SK-N-SH treated with all-trans-retinoic acid at 6 μM for 48 hours (cell line): ENCODE measurements at regions not wholly inside any gene's neighbourhood (a gene's known extent, or its start where the extent isn't known, plus 50 kb on each side); places are given as distances from the start of the nearest gene placed in this dataset.

Experiments
- CREB5 ChIP-seq: fragments of 250-450 bp; sonication (Bioruptor Pico); IDR thresholded peaks from 2 replicates; pipeline ENCODE4 v1.5.1; 2020; ENCODE audit warnings: low read depth, mild to moderate bottlenecking, moderate library complexity
- ISL1 ChIP-seq: fragments of 250-450 bp; sonication (Bioruptor Pico); IDR thresholded peaks from 2 replicates; pipeline ENCODE4 v2.1.2; 2022; ENCODE audit warnings: mild to moderate bottlenecking, moderate library complexity
- PATZ1 ChIP-seq: fragments of 250-450 bp; sonication (Bioruptor Pico); IDR thresholded peaks from 2 replicates; pipeline ENCODE4 v1.8.0; 2020; ENCODE audit warnings: mild to moderate bottlenecking, moderate library complexity, borderline replicate concordance
- PPARA ChIP-seq: fragments of 250-450 bp; sonication (Bioruptor Pico); IDR thresholded peaks from 2 replicates; pipeline ENCODE4 v1.5.0; 2020; ENCODE audit warnings: mild to moderate bottlenecking, borderline replicate concordance
- ZC3H10 ChIP-seq: fragments of 250-450 bp; sonication (Bioruptor Pico); IDR thresholded peaks from 2 replicates; pipeline ENCODE4 v1.5.1; 2021; ENCODE audit warnings: mild to moderate bottlenecking, moderate library complexity
- ZFP30 ChIP-seq: fragments of 450-650 bp; formaldehyde crosslinking; IDR thresholded peaks from 2 replicates; pipeline ENCODE4 v1.5.0; 2022; ENCODE audit warnings: mild to moderate bottlenecking, moderate library complexity
- ZNF70 ChIP-seq: fragments of 450-650 bp; formaldehyde crosslinking; IDR thresholded peaks from 2 replicates; pipeline ENCODE4 v1.5.0; 2020; ENCODE audit warnings: mild to moderate bottlenecking, moderate library complexity

- TF ChIP-seq PATZ1 = no peak
- TF ChIP-seq CREB5 = no peak
- TF ChIP-seq ISL1 = no peak
- TF ChIP-seq ZNF70 (CRISPR knock-in tag) = no peak
- TF ChIP-seq ZFP30 (CRISPR knock-in tag) = no peak
- no peak for TF ChIP-seq ZC3H10 (CRISPR knock-in tag)
- no peak for TF ChIP-seq PPARA
These were observed 436.9 kb upstream of the IMPG1 start for GRCh38 chr6:76509397-76509796.
